ENCODE measurements at regions not wholly inside any gene's neighbourhood (a gene's known extent, or its start where the extent isn't known, plus 50 kb on each side); places are given as distances from the start of the nearest gene placed in this dataset.
"Not testable (repeated sequence)": the region's sequence is repeated elsewhere in the genome, so short reads cannot be mapped to it uniquely, and the experiment has no call there.

DNA sequence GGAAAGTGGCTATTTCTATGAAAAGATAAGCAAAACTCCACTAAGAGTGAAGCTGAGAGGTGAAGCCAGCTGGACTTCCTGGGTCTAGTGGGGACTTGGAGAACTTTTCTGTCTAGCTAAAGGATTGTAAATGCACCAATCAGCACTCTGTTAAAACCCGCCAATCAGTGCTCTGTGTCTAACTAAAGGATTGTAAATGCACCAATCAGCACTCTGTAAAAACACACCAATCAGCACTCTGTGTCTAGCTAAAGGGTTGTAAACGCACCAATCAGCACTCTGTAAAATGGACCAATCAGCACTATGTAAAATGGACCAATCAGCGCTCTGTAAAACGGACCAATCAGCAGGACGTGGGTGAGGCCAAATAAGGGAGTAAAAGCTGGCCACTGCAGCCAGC, 364.8 kb upstream of the GRAMD2B start:
- WGBS (ENCODE audit: low lambda C conversion rate), result 7% methylated on average over 5 of the region's 5 CpGs
- BruUV-seq (replicated peaks); ATAC-seq; in situ Hi-C loops (cut with HindIII; ENCODE audit: extremely low pct_ligation_motif_present, low pct_unique_long_range_greater_than_20kb); FAIRE-seq; H3K9me3 ChIP-seq (ENCODE audit: low read length); H3K4me1 ChIP-seq (ENCODE audit: insufficient read depth, low read length); H3K27me3 ChIP-seq (ENCODE audit: control insufficient read depth in 1 of 2, insufficient read depth in 2 of 2, low read length in 2 of 2); H3K4me2 ChIP-seq (ENCODE audit: low read depth, low read length); H3K4me3 ChIP-seq (replicated peaks in 1 of 3; ENCODE audit: insufficient read depth in 1 of 3, low read depth in 2 of 3, low read length in 3 of 3); H3K36me3 ChIP-seq (replicated peaks in 1 of 2; ENCODE audit: control insufficient read depth in 1 of 2, insufficient read depth in 2 of 2, low read length in 2 of 2); H2AFZ ChIP-seq (ENCODE audit: low read length); intact Hi-C loops (cut with micrococcal nuclease; ENCODE audit: unreplicated experiment); H3K27ac ChIP-seq (ENCODE audit: extremely low read length, insufficient read depth, low read length); POLR2A ChIA-PET; H3K9ac ChIP-seq (ENCODE audit: insufficient read depth, low read depth, low read length); H4K20me1 ChIP-seq (ENCODE audit: insufficient read depth, low read length); DNase-seq (ENCODE audit: low spot score); CTCF ChIA-PET (ENCODE audit: low intra/inter-chr PET ratio, low total read pairs); H3K79me2 ChIP-seq (ENCODE audit: insufficient read depth, low read length): not testable (repeated sequence)

GRCh38 chr5:126062398-126063221, 360.6 kb upstream of the GRAMD2B start:
- Histone ChIP-seq H3K27me3 (ENCODE audit: control insufficient read depth in 1 of 2, insufficient read depth in 2 of 2, low read length in 2 of 2) (no peaks in the 10 kb centered on the region), H3K4me1 (ENCODE audit: insufficient read depth, low read length) (no peaks in the 10 kb centered on the region), H2AFZ (ENCODE audit: low read length) (no peak overlapping the region), H3K79me2 (ENCODE audit: insufficient read depth, low read length) (no peaks in the 10 kb centered on the region), H4K20me1 (ENCODE audit: insufficient read depth, low read length) (no peaks in the 10 kb centered on the region), H3K4me2 (ENCODE audit: low read depth, low read length) (no peak overlapping the region), H3K9me3 (ENCODE audit: low read length) (no peaks in the 10 kb centered on the region), H3K36me3 (replicated peaks in 1 of 2; ENCODE audit: control insufficient read depth in 1 of 2, insufficient read depth in 2 of 2, low read length in 2 of 2) (no peaks in the 10 kb centered on the region), H3K27ac (ENCODE audit: extremely low read length, insufficient read depth, low read length) (no peak overlapping the region), H3K4me3 (replicated peaks in 1 of 3; ENCODE audit: insufficient read depth in 1 of 3, low read depth in 2 of 3, low read length in 3 of 3) (no peak overlapping the region), H3K9ac (ENCODE audit: insufficient read depth, low read depth, low read length) (no peak overlapping the region)
- DNase-seq (ENCODE audit: low spot score) (no peak), FAIRE-seq (no peak), ATAC-seq (no peak)
- no peak for TF ChIP-seq ZNF468 (CRISPR knock-in tag; IDR thresholded peaks at IDR 0.05)
- TF ChIP-seq ZNF605 (CRISPR knock-in tag; IDR thresholded peaks at IDR 0.05), result no peak
- TF ChIP-seq KDM1A (CRISPR knock-in tag; IDR thresholded peaks at IDR 0.05), result no peak
- TF ChIP-seq KDM6A (CRISPR knock-in tag; IDR thresholded peaks at IDR 0.05; ENCODE audit: low read depth), result no peak
- no peak for TF ChIP-seq ZNF841 (CRISPR knock-in tag; IDR thresholded peaks at IDR 0.05; ENCODE audit: borderline replicate concordance)
- TF ChIP-seq ZNF570 (CRISPR knock-in tag; IDR thresholded peaks at IDR 0.05; ENCODE audit: borderline replicate concordance), result no peak
- ChIA-PET POLR2A (no interaction called here), CTCF (ENCODE audit: low intra/inter-chr PET ratio, low total read pairs) (no interaction called here)
- no TSS peak for BruUV-seq (replicated peaks)
- intact Hi-C loops (cut with micrococcal nuclease; ENCODE audit: unreplicated experiment), result no loop called here
- 0% methylated on average over 1 of the region's 1 CpG for WGBS (ENCODE audit: low lambda C conversion rate)
- in situ Hi-C loops (cut with HindIII; ENCODE audit: extremely low pct_ligation_motif_present, low pct_unique_long_range_greater_than_20kb), result no loop called here

All from HepG2 (cell line).